ENCODE measurements at regions not wholly inside any gene's neighbourhood (a gene's known extent, or its start where the extent isn't known, plus 50 kb on each side); places are given as distances from the start of the nearest gene placed in this dataset.

- DNase-seq, result no peak
Observed at GRCh38 chr10:83592337-83592935, 546.9 kb upstream of the GHITM start.

- DNase-seq, result no peak
Observed at GRCh38 chr10:83603708-83604107, 535.6 kb upstream of the GHITM start.

GRCh38 chr10:83605783-83606630 lies 533.3 kb upstream of the GHITM start:
- DNase-seq, result no peak

GRCh38 chr10:83607959-83608745 lies 531.2 kb upstream of the GHITM start:
- DNase-seq, result no peak

GRCh38 chr10:83612050-83612449 lies 527.3 kb upstream of the GHITM start:
- DNase-seq, result no peak

GRCh38 chr10:83612746-83613145 lies 526.6 kb upstream of the GHITM start:
- no peak for DNase-seq

GRCh38 chr10:83617172-83617571 lies 522.1 kb upstream of the GHITM start:
- DNase-seq, result no peak

GRCh38 chr10:83617692-83618545 lies 521.4 kb upstream of the GHITM start:
- no peak for DNase-seq

- no peak for DNase-seq
Observed at GRCh38 chr10:83625831-83626360, 513.4 kb upstream of the GHITM start.

GRCh38 chr10:83632701-83633100 lies 506.6 kb upstream of the GHITM start:
- DNase-seq, result no peak

- DNase-seq, result no peak
Observed at GRCh38 chr10:83633547-83633946, 505.8 kb upstream of the GHITM start.

- no peak for DNase-seq
Observed at GRCh38 chr10:83636826-83637225, 502.5 kb upstream of the GHITM start.

- DNase-seq, result no peak
Observed at GRCh38 chr10:83647526-83647925, 491.8 kb upstream of the GHITM start.

GRCh38 chr10:83648201-83648600 lies 491.1 kb upstream of the GHITM start:
- no peak for DNase-seq

- no peak for DNase-seq
Observed at GRCh38 chr10:83649471-83649870, 489.8 kb upstream of the GHITM start.

- no peak for DNase-seq
Observed at GRCh38 chr10:83654689-83655088, 484.6 kb upstream of the GHITM start.

- DNase-seq, result no peak
Observed at GRCh38 chr10:83656924-83657323, 482.4 kb upstream of the GHITM start.

- no peak for DNase-seq
Observed at GRCh38 chr10:83657487-83657886, 481.8 kb upstream of the GHITM start.

GRCh38 chr10:83663918-83664317 lies 475.4 kb upstream of the GHITM start:
- DNase-seq, result no peak

GRCh38 chr10:83666762-83667161 lies 472.5 kb upstream of the GHITM start:
- no peak for DNase-seq

- no peak for DNase-seq
Observed at GRCh38 chr10:83667594-83667993, 471.7 kb upstream of the GHITM start.

GRCh38 chr10:83673316-83673715 lies 466.0 kb upstream of the GHITM start:
- DNase-seq, result no peak

- no peak for DNase-seq
Observed at GRCh38 chr10:83677795-83678194, 461.5 kb upstream of the GHITM start.
